GM18520 (cell line): ENCODE measurements at regions not wholly inside any gene's neighbourhood (a gene's known extent, or its start where the extent isn't known, plus 50 kb on each side); places are given as distances from the start of the nearest gene placed in this dataset.

ENCODE experiments used
- ATAC-seq: cut with Tn5 transposase; IDR thresholded peaks from one replicate; pipeline ENCODE4 v1.9.1; 2021; ENCODE audit not compliant: unreplicated experiment

DNA sequence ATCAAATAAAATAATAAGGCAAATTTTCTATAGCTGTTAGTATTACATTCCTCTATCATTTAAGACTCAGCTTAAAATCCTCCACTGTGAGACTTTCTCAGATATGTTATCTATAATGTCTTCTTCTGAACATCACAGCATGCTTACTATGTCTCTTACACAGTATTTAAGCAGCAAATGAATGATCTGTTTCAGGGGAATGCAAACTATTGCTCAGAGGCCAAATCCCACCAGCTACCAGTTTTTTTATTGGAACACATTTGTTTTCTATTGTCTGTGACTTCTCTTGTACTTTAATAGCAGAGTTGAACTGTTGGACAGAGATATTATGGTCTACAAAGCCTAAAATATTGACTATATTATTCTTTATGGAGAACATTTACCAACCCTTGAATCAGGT, 59.6 kb downstream of the C3orf38 start:
- ATAC-seq: no peak

- ATAC-seq: no peak
These were observed 61.5 kb downstream of the C3orf38 start for GRCh38 chr3:88211096-88211890.

DNA sequence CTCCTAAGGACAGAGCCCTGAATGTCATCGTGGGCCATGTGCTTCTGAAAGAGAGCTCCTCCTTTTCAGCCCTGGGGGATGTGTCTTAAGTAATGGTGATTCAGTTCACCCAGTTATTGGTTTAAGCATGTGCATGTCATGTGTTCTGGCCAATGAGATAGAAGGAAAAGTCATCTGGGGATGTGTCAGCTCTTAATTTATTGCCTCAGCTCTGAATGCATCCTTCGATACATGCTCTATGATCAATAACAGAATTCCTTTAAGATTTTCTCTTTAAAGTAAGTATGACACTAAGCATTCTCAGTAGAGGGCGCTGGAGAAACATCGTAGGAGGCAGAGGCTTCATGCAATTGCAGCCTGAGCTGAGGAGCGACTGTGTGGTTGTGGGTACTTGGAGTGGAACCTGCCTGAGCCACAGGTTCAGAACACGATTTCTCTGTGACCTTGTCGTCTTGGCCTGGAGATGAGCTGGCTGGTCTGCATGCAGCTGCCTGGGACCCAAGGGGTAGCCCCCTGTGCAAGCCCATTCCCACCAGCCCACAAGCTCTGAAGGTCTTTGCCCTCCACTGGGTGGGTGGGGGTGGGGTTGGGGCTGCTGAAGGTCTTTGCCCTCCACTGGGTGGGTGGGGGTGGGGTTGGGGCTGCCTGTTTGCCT, 69.5 kb downstream of the C3orf38 start:
- peak; percentile 61 for ATAC-seq

DNA sequence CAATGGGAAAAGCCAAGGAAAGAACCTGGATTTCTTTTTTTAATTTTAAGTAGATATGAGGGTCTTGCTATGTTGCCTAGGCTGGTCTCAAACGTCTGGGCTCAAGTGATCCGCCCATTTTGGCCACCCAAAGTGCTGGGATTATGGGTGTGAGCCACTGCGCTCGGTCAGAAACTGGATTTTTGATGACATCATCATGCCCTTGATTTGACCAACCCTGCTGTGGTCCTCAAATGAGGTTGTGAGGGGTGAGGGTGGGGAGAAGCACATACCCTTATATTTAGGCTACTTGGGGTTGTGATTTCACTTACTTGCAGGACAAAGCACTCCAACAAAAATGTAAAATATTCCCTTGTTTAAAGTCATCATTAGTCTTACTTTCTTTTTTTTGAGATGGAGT, 70.4 kb downstream of the C3orf38 start:
- ATAC-seq: no peak

DNA sequence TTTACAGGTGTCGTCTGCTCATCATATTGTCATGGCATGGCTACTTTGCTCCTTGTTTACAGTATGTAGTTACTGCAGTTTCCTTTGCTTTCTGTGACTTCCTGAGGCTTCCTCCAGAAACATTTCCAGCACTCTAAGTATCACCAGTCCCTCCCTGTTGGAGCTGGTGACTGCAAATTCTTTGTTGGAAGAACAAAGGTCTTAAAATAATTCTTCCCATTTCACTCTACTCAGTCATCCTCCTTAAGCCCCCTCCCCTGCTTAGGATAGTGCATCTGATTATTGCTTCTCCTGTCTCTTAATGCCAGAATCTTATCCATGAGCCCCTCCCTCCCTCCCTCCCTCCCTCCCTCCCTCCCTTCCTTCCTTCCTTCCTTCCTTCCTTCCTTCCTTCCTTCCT, 72.0 kb downstream of the C3orf38 start:
- no peak for ATAC-seq

- ATAC-seq: no peak
These were observed 72.6 kb downstream of the C3orf38 start for GRCh38 chr3:88222343-88222742.

GRCh38 chr3:88225326-88226008, 75.7 kb downstream of the C3orf38 start:
- no peak for ATAC-seq

DNA sequence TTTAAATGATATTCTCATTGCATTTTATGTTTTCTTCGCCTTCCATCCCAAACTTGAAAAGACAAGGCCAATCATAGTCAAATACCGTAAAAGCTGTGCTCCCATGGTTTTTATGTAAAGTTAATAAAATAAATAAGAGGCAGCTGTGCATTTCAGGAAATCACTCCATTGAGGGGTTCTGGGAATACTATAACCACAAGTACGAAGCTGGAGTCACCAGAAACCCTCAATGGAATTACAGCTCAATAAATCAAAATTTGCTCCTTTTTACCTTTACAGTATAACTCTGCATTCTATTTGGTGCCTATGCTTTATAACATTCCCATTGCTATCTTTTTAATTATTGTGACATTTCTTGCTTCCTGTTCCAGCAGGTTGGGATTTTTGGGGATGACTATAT, 77.2 kb downstream of the C3orf38 start:
- ATAC-seq: no peak

DNA sequence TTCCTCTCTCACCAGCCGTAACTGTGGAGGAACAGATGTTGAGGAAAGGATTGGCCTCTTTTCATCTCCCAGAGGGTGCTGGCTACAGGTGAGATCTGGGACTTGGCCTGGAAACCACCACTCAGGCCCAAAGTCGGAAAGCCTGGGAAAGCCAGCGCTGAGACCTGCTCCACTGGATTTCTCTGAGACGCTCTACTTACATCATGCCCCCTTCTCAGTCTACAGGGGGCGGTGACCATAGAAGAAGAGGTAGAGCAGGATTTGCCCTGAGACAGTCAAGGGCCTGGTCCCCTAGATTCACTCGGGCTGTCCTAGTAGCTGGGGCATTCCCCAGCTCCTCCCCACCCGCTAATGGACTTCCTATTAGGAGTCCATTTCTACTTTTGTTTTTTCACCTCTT, 80.9 kb downstream of the C3orf38 start:
- ATAC-seq: no peak

DNA sequence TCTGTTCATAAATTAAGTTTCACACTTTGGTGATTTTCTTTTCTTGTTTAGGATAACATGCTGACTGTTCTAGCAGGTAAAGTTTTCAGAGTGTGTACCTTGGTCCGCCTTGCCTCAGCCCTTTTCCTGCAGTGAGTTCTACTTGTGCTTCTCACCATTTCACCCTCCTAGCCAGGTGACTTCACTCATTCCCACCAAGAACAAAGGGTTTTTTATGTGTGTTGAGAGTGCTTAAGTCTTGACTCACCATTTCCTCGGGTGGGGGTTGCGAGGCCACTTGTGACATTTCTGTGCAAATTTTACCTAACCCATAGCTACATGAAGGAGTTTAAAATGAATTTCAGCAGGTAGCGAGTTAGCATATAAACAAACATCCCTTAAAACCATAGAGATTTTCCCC, 81.4 kb downstream of the C3orf38 start:
- no peak for ATAC-seq

DNA sequence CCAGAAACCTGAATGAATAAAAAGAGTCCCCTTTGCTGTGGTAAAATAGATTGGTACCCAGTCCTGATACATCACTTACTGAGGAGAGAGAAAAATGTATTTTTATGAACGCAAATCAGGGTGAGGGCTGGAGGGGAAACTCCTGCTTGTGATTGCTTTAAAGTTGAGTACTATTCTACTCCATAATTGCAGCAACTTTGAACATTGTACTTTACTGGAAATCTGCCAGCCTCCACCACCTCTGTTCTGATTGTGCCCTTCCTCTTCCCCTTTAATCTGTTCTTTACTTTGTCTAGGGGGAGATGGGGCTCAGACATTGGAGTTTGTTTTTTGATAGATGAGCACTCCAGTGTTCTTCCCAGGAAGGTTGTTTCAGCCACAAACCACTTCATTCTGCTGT, 81.9 kb downstream of the C3orf38 start:
- no peak for ATAC-seq

DNA sequence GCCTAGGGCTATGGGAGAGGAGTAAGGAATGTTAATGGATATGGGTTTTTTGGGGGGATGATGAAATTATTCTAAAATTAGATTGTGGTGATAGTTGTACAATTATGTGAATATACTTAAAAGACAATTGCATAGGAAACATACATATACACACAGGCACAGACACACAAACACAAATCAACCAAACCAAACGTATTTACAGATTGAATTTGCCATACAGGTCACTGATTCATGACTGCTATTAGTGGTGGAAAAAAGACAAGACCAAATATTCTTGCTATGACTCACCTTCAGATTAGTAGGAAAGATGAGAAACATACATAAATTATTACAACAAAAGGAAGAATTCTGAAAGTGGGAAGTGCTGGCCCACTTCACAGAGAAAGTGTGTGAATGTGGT, 85.3 kb downstream of the C3orf38 start:
- ATAC-seq: no peak

DNA sequence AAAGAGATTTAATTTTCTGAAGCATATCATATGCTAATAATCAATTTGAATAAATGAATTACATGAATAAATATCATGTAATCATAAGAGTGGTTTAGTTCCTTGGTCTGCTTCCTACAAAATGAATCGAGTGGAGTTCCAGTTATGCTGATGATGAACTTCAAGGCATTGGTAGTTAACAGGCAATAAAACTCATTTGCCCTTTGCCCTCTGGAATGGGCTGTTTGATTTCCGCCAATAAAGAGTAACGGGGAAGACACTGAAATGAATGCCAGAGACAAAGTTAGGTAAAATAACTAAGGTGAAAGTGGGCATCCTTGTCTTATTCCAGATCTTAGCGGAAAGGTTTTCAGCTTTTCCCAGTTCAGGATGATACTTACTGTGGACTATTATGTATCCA, 90.1 kb downstream of the C3orf38 start:
- ATAC-seq: no peak

- ATAC-seq: no peak
These were observed 98.9 kb downstream of the C3orf38 start for GRCh38 chr3:88248658-88249057.

- no peak for ATAC-seq
These were observed 109.3 kb downstream of the C3orf38 start for GRCh38 chr3:88259045-88259444.

DNA sequence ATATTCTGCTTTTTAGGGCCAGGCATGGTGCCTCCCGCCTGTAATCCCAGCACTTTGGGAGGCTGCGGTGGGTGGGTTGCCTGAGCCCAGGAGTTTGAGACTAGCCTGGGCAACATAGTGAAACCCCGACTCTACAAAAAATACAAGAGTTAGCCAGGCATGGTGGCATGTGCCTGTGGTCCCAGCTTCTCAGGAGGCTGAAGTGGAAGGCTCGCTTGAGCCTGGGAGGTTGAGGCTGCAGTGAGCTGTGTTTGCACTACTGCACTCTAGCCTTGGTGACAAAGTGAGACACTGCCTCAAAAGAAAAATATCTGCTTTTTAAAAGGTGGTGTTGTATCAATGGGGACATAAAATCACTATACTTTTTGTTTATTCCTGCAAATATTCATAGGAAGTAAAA, 112.8 kb downstream of the C3orf38 start:
- ATAC-seq: no peak

GRCh38 chr3:88263417-88264100, 113.8 kb downstream of the C3orf38 start:
- ATAC-seq: no peak

DNA sequence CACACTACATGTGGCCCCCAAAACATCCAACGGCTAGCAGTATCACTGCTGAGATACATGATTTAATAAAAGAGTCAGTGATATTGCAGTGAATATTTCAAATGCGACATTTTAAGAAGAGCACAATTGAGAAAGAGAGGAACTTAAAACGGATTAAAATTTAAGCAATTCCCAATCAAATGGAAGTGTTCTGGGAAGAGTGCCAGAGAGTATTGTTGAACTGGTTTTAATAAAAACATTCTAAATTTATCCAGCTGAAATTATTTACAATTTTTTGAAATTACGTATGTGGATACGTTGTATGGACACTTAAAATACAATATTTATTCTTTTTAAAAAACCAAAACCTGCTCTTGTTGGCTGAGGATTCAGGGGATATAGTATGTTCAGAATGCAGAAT, 117.7 kb downstream of the C3orf38 start:
- ATAC-seq: no peak

GRCh38 chr3:88267847-88268246, 118.1 kb downstream of the C3orf38 start:
- ATAC-seq: no peak

GRCh38 chr3:88280326-88280725, 130.6 kb downstream of the C3orf38 start:
- ATAC-seq: no peak

GRCh38 chr3:88282528-88283241, 132.9 kb downstream of the C3orf38 start:
- no peak for ATAC-seq
